ENCODE measurements at regions not wholly inside any gene's neighbourhood (a gene's known extent, or its start where the extent isn't known, plus 50 kb on each side); places are given as distances from the start of the nearest gene placed in this dataset.

- no peak for FAIRE-seq
- Histone ChIP-seq H3K27ac (ENCODE audit: control insufficient read depth, insufficient read depth, low read length) (no peak overlapping the region), H3K9me1 (ENCODE audit: control insufficient read depth, extremely low read depth, insufficient read depth, low read length) (no peaks in the 10 kb centered on the region), H3K4me3 (ENCODE audit: control insufficient read depth in 2 of 3, extremely low read depth in 1 of 3, insufficient read depth in 2 of 3, low read depth in 1 of 3, low read length in 3 of 3) (no peak overlapping the region), H3K9me3 (ENCODE audit: control insufficient read depth, low read depth, low read length) (no peaks in the 10 kb centered on the region), H3K79me2 (ENCODE audit: control insufficient read depth, insufficient read depth, low read length) (no peaks in the 10 kb centered on the region), H3K4me2 (ENCODE audit: control insufficient read depth, extremely low read depth, insufficient read depth, low read depth, low read length) (no peak overlapping the region), H2AFZ (ENCODE audit: control insufficient read depth, low read length) (no peak overlapping the region), H3K27me3 (ENCODE audit: control insufficient read depth, extremely low read depth, insufficient read depth, low read length) (no peaks in the 10 kb centered on the region), H4K20me1 (ENCODE audit: control insufficient read depth, extremely low read depth, insufficient read depth, low read length) (no peaks in the 10 kb centered on the region), H3K36me3 (ENCODE audit: control insufficient read depth in 2 of 2, extremely low read depth in 1 of 2, insufficient read depth in 2 of 2, low read length in 2 of 2) (no peaks in the 10 kb centered on the region), H3K9ac (ENCODE audit: control insufficient read depth, extremely low read depth, insufficient read depth, low read length) (no peak overlapping the region), H3K4me1 (ENCODE audit: control insufficient read depth, extremely low read depth, insufficient read depth, low read length) (no peaks in the 10 kb centered on the region)
- DNase-seq (ENCODE audit: low read depth, low spot score): no peak
- TF ChIP-seq CTCF (optimal IDR thresholded peaks at IDR 0.05 in 1 of 3, IDR thresholded peaks at IDR 0.05 in 1 of 3, conservative IDR thresholded peaks at IDR 0.05 in 1 of 3; ENCODE audit: extremely low read depth in 1 of 3, insufficient read depth in 2 of 3, low read length in 3 of 3) (no peak), EZH2 (IDR thresholded peaks at IDR 0.05; ENCODE audit: low read length) (no peak)
- dilution Hi-C loops (cut with MboI; ENCODE audit: extremely low pct_ligation_motif_present, low sequenced_read_pairs): no loop called here
Observed at GRCh38 chr10:57905861-57906260, 361.8 kb downstream of the IPMK start.

- H3K36me3 ChIP-seq (ENCODE audit: control insufficient read depth in 2 of 2, extremely low read depth in 1 of 2, insufficient read depth in 2 of 2, low read length in 2 of 2): no peaks in the 10 kb centered on the region
- DNase-seq (ENCODE audit: low read depth, low spot score) (no peak), FAIRE-seq (no peak)
- no peak overlapping the region for H3K9ac ChIP-seq (ENCODE audit: control insufficient read depth, extremely low read depth, insufficient read depth, low read length)
- no peaks in the 10 kb centered on the region for H4K20me1 ChIP-seq (ENCODE audit: control insufficient read depth, extremely low read depth, insufficient read depth, low read length)
- no peaks in the 10 kb centered on the region for H3K9me3 ChIP-seq (ENCODE audit: control insufficient read depth, low read depth, low read length)
- H3K4me1 ChIP-seq (ENCODE audit: control insufficient read depth, extremely low read depth, insufficient read depth, low read length): no peaks in the 10 kb centered on the region
- no peaks in the 10 kb centered on the region for H3K9me1 ChIP-seq (ENCODE audit: control insufficient read depth, extremely low read depth, insufficient read depth, low read length)
- dilution Hi-C loops (cut with MboI; ENCODE audit: extremely low pct_ligation_motif_present, low sequenced_read_pairs): no loop called here
- TF ChIP-seq EZH2 (IDR thresholded peaks at IDR 0.05; ENCODE audit: low read length): no peak
- TF ChIP-seq CTCF (optimal IDR thresholded peaks at IDR 0.05 in 1 of 3, IDR thresholded peaks at IDR 0.05 in 1 of 3, conservative IDR thresholded peaks at IDR 0.05 in 1 of 3; ENCODE audit: extremely low read depth in 1 of 3, insufficient read depth in 2 of 3, low read length in 3 of 3): no peak
- H3K27ac ChIP-seq (ENCODE audit: control insufficient read depth, insufficient read depth, low read length): no peak overlapping the region
- H3K4me3 ChIP-seq (ENCODE audit: control insufficient read depth in 2 of 3, extremely low read depth in 1 of 3, insufficient read depth in 2 of 3, low read depth in 1 of 3, low read length in 3 of 3): no peak overlapping the region
- no peak overlapping the region for H3K4me2 ChIP-seq (ENCODE audit: control insufficient read depth, extremely low read depth, insufficient read depth, low read depth, low read length)
- H2AFZ ChIP-seq (ENCODE audit: control insufficient read depth, low read length): no peak overlapping the region
- H3K27me3 ChIP-seq (ENCODE audit: control insufficient read depth, extremely low read depth, insufficient read depth, low read length): no peaks in the 10 kb centered on the region
- no peaks in the 10 kb centered on the region for H3K79me2 ChIP-seq (ENCODE audit: control insufficient read depth, insufficient read depth, low read length)
Observed at GRCh38 chr10:57905010-57905409, 362.7 kb downstream of the IPMK start.

All from keratinocyte (primary cell).